Activated CD4-positive, alpha-beta T cell treated with anti-CD3 and anti-CD28 coated beads, Interleukin-2, amount 10 ng/mL, durations not matched to agents 7 days and 5 days (primary cell): ENCODE measurements at regions not wholly inside any gene's neighbourhood (a gene's known extent, or its start where the extent isn't known, plus 50 kb on each side); places are given as distances from the start of the nearest gene placed in this dataset.
"Not testable (repeated sequence)": the region's sequence is repeated elsewhere in the genome, so short reads cannot be mapped to it uniquely, and the experiment has no call there.

Experiments
- CTCF ChIA-PET: fragments of 350-600 bp; sonication (Branson Sonifier 250); formaldehyde crosslinking; loops from one replicate; lab custom pipeline; 2021; ENCODE audit warnings: antibody characterized with exemption; lab: Charles Lee
- POLR2A ChIA-PET: fragments of 350-600 bp; sonication (Branson Sonifier 250); formaldehyde crosslinking; loops from one replicate; lab custom pipeline; 2021; ENCODE audit warnings: antibody characterized with exemption; lab: Charles Lee
- DNase-seq: peaks from one replicate; pipeline ENCODE4 v3.0.0-alpha.2; 2020
- H3K27ac Mint-ChIP-seq: one replicate; pipeline ENCODE4 v1.8.0; 2021; ENCODE audit warnings: mild to moderate bottlenecking, moderate library complexity, mixed read lengths
- H3K27me3 Mint-ChIP-seq: one replicate; pipeline ENCODE4 v1.8.0; 2021; ENCODE audit warnings: mixed read lengths
- H3K36me3 Mint-ChIP-seq: one replicate; pipeline ENCODE4 v1.8.0; 2021; ENCODE audit warnings: low read depth, mixed read lengths
- H3K4me1 Mint-ChIP-seq: one replicate; pipeline ENCODE4 v1.8.0; 2021; ENCODE audit warnings: mixed read lengths
- H3K4me3 Mint-ChIP-seq: one replicate; pipeline ENCODE4 v1.8.0; 2021; ENCODE audit warnings: mild to moderate bottlenecking, moderate library complexity, mixed read lengths
- H3K9me3 Mint-ChIP-seq: one replicate; pipeline ENCODE4 v1.8.0; 2021; ENCODE audit warnings: mixed read lengths

DNA sequence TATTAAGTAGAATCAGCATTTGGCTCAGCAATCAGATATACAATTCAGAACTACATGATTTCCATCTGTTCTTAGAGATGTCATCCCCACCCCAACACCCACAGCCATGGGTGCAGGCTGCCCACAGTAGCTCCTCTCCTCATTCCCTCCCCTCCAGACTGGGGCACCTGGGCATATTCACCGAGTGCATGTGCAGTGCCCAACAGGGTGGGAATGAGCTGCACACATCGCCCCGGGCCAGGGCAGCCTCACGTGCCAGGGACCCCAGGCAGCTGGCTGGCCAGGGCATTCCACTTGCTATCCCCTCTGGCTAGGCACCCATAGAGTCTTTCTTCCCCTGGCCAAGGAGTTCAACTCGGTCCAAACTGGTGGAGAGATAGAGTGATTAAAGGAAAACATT, 461.9 kb upstream of the NUDT12 start:
- CTCF ChIA-PET, result no interaction called here
- H3K4me3 Mint-ChIP-seq, result no peak overlapping the region
- no peaks in the 10 kb centered on the region for H3K4me1 Mint-ChIP-seq
- POLR2A ChIA-PET, result no interaction called here
- no peaks in the 10 kb centered on the region for H3K36me3 Mint-ChIP-seq
- H3K27ac Mint-ChIP-seq, result no peak overlapping the region
- DNase-seq, result no peak
- H3K27me3 Mint-ChIP-seq, result no peaks in the 10 kb centered on the region
- peaks cover 8% of the 10 kb centered on the region for H3K9me3 Mint-ChIP-seq

DNA sequence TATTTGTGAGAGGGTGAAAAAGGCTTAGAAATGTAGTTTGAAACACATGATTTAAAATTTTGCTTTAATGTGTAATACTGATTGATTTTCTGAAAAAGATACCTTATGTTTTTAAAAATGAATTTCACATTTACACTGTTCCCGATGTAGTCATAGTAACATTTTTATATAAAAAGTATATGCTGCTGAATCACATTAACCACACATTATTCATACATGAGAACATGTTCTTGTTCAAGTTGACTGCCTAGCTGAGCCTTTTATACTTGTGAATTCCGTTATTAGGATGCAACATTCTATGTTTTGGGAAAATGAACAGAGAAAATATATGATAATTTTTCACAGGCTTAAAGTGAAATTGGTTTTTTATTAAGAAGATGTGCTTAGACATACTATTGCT, 461.1 kb upstream of the NUDT12 start:
- CTCF ChIA-PET, result no interaction called here
- Mint-ChIP-seq H3K4me1 (no peaks in the 10 kb centered on the region), H3K27me3 (no peaks in the 10 kb centered on the region), H3K27ac (no peak overlapping the region), H3K4me3 (no peak overlapping the region), H3K36me3 (no peaks in the 10 kb centered on the region), H3K9me3 (peaks cover 11% of the 10 kb centered on the region)
- POLR2A ChIA-PET, result no interaction called here
- no peak for DNase-seq

- Mint-ChIP-seq H3K4me1 (no peaks in the 10 kb centered on the region), H3K36me3 (no peaks in the 10 kb centered on the region), H3K9me3 (peaks cover 14% of the 10 kb centered on the region), H3K4me3 (no peak overlapping the region), H3K27ac (no peak overlapping the region), H3K27me3 (no peaks in the 10 kb centered on the region)
- ChIA-PET POLR2A (no interaction called here), CTCF (no interaction called here)
- no peak for DNase-seq
Observed at GRCh38 chr5:104019956-104020355, 457.4 kb upstream of the NUDT12 start.

DNA sequence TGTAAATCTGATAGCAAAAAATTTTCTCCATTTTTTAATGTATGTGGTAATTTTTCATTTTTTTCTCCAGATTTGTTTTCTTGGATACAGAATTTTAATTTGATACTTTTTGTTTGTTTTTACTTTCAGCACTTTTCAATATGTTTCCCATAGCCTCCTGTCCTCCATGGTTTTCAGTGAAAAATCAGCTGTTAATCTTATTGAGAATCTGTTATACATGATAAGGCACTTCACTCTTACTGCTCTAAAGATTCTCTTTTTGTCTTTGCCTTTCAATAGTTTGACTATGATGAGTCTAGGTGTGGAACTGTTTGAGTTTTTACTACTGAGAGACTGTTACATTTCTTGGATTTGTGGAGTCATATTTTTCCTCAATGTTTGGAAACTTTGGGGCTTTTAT, 455.7 kb upstream of the NUDT12 start:
- DNase-seq, result no peak
- no peak overlapping the region for H3K4me3 Mint-ChIP-seq
- no peaks in the 10 kb centered on the region for H3K36me3 Mint-ChIP-seq
- no peak overlapping the region for H3K27ac Mint-ChIP-seq
- H3K27me3 Mint-ChIP-seq, result no peaks in the 10 kb centered on the region
- no peaks in the 10 kb centered on the region for H3K4me1 Mint-ChIP-seq
- ChIA-PET CTCF (no interaction called here), POLR2A (no interaction called here)
- H3K9me3 Mint-ChIP-seq, result peaks cover 16% of the 10 kb centered on the region

- Mint-ChIP-seq H3K4me3 (no peak overlapping the region), H3K36me3 (no peaks in the 10 kb centered on the region), H3K4me1 (no peaks in the 10 kb centered on the region), H3K27me3 (no peaks in the 10 kb centered on the region), H3K9me3 (peaks cover 16% of the 10 kb centered on the region), H3K27ac (no peak overlapping the region)
- DNase-seq, result no peak
- POLR2A ChIA-PET, result no interaction called here
- CTCF ChIA-PET, result no interaction called here
Observed at GRCh38 chr5:104016646-104017045, 454.1 kb upstream of the NUDT12 start.

DNA sequence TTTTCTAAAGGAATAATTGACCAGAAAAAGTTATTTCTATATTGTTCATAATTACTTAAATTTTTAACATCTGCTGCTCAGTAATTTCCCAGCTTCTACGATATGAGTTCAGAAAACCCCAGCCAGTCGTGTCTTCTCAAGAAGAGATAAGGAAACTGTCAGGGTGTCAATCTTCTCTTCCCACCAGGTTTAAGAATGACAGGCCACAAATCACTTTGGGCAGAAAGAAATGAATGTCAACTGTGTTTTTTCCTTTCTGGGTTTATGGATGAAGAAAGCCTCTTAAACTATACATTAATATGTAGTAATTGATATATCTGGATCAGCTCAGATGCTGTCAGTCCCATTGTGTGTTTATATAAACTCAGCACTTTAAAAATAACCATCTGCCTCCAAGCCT, 453.2 kb upstream of the NUDT12 start:
- ChIA-PET CTCF (no interaction called here), POLR2A (no interaction called here)
- H3K9me3 Mint-ChIP-seq, result peaks cover 12% of the 10 kb centered on the region
- H3K27ac Mint-ChIP-seq, result no peak overlapping the region
- no peak overlapping the region for H3K4me3 Mint-ChIP-seq
- H3K27me3 Mint-ChIP-seq, result no peaks in the 10 kb centered on the region
- no peak for DNase-seq
- H3K4me1 Mint-ChIP-seq, result no peaks in the 10 kb centered on the region
- H3K36me3 Mint-ChIP-seq, result no peaks in the 10 kb centered on the region

DNA sequence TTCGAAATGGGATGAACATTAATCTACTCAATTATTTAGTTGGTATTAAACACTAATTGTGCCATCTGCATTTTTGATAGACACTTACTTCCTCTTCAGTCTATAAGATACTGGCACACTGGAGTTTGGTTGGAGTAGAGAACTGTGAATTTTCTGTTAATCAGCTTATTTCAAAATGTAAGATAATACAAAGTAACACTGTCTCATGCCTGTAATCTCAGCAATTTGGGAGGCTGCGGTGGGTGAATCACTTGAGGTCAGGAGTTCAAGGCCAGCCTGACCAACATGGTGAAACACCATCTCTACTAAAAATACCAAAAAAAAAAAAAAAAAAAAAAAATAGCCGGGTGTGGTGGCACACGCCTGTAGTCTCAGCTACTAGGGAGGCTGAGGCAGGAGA, 440.2 kb upstream of the NUDT12 start:
- H3K27ac Mint-ChIP-seq, H3K9me3 Mint-ChIP-seq, DNase-seq, POLR2A ChIA-PET, CTCF ChIA-PET, H3K4me3 Mint-ChIP-seq, H3K36me3 Mint-ChIP-seq, H3K27me3 Mint-ChIP-seq, H3K4me1 Mint-ChIP-seq: not testable (repeated sequence)

- H3K27ac Mint-ChIP-seq, result no peak overlapping the region
- ChIA-PET CTCF (no interaction called here), POLR2A (no interaction called here)
- no peak overlapping the region for H3K4me3 Mint-ChIP-seq
- no peaks in the 10 kb centered on the region for H3K27me3 Mint-ChIP-seq
- peaks cover 11% of the 10 kb centered on the region for H3K9me3 Mint-ChIP-seq
- no peaks in the 10 kb centered on the region for H3K4me1 Mint-ChIP-seq
- no peak for DNase-seq
- H3K36me3 Mint-ChIP-seq, result no peaks in the 10 kb centered on the region
Observed at GRCh38 chr5:104001136-104001535, 438.5 kb upstream of the NUDT12 start.

GRCh38 chr5:103993031-103993430, 430.4 kb upstream of the NUDT12 start:
- Mint-ChIP-seq H3K9me3 (peaks cover 3% of the 10 kb centered on the region), H3K27ac (no peak overlapping the region), H3K4me3 (no peak overlapping the region), H3K4me1 (no peaks in the 10 kb centered on the region), H3K36me3 (no peaks in the 10 kb centered on the region), H3K27me3 (no peaks in the 10 kb centered on the region)
- ChIA-PET CTCF (no interaction called here), POLR2A (no interaction called here)
- DNase-seq, result no peak

DNA sequence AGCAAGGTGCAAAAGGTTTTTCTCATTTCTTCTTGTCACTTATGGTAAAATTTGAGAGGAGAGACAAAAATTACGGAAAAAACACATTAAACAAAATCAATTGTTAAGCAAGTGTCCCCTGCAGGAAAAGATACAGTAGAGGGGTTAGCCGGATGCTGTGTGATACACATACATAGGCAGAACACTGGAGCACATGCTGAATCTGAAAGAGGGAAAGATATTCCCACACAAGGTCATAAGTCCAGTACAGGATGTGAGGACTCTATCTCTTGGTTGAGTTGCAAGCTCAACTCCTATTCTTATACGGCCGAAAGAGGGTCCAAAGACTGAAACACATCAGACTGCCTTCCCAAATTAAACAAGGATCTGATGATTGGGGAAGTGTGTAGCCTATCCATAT, 427.5 kb upstream of the NUDT12 start:
- Mint-ChIP-seq H3K4me3 (no peak overlapping the region), H3K36me3 (no peaks in the 10 kb centered on the region), H3K27me3 (no peaks in the 10 kb centered on the region), H3K9me3 (peaks cover 6% of the 10 kb centered on the region), H3K27ac (no peak overlapping the region), H3K4me1 (no peaks in the 10 kb centered on the region)
- POLR2A ChIA-PET, result no interaction called here
- no peak for DNase-seq
- CTCF ChIA-PET, result no interaction called here

DNA sequence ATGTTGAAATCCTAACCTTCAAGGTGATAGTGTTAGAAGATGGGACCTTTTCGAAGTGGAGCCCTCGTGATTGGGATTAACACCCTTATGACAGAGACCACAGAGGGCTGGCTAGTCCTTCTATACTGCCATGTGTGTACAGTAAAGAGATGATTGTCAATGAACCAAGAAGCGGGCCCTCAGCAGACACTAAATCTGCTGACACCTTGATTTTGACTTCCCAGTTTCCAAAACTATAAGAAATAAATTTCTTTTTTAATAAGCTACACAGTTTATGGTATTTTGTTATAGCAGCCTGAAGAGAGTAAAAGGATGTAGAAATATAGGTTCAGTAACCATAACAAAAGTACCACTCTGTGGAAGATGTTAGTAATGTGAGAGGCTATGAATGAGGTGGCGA, 419.0 kb upstream of the NUDT12 start:
- no peaks in the 10 kb centered on the region for H3K27me3 Mint-ChIP-seq
- no peaks in the 10 kb centered on the region for H3K36me3 Mint-ChIP-seq

GRCh38 chr5:103973669-103974068, 411.1 kb upstream of the NUDT12 start:
- H3K36me3 Mint-ChIP-seq, result no peaks in the 10 kb centered on the region
- H3K4me1 Mint-ChIP-seq, result no peaks in the 10 kb centered on the region
- ChIA-PET CTCF (no interaction called here), POLR2A (no interaction called here)
- no peaks in the 10 kb centered on the region for H3K27me3 Mint-ChIP-seq
- H3K4me3 Mint-ChIP-seq, result no peak overlapping the region
- DNase-seq, result no peak
- peaks cover 17% of the 10 kb centered on the region for H3K9me3 Mint-ChIP-seq
- H3K27ac Mint-ChIP-seq, result no peak overlapping the region

More for the DNA sequence above, 419.0 kb upstream of the NUDT12 start:
- ChIA-PET CTCF (no interaction called here), POLR2A (no interaction called here)
- Mint-ChIP-seq H3K9me3 (peaks cover 6% of the 10 kb centered on the region), H3K4me3 (no peak overlapping the region), H3K4me1 (no peaks in the 10 kb centered on the region), H3K27ac (no peak overlapping the region)
- no peak for DNase-seq

GRCh38 chr5:103966295-103966694, 403.7 kb upstream of the NUDT12 start:
- POLR2A ChIA-PET, CTCF ChIA-PET, H3K4me3 Mint-ChIP-seq, DNase-seq, H3K27ac Mint-ChIP-seq, H3K27me3 Mint-ChIP-seq, H3K4me1 Mint-ChIP-seq, H3K36me3 Mint-ChIP-seq: not testable (repeated sequence)
- peaks cover 16% of the 10 kb centered on the region for H3K9me3 Mint-ChIP-seq

DNA sequence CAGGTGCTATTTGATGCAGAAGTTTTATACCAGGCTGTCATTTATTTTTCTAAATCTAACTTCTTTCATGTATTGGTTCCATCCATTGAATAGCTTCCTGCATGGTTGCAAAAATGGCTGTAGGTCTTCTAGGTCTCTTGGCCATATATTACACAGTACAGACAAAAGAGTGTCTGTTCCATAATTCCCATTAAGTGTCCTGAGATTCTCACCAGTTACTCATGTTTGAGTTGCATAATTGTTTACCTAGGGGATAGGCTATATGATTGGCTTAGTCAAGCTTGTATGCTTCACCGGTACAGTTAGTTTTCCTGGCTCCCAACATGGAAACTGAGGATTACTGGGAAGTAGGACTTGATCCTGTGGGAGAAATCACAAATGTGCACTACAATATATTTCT, 399.4 kb upstream of the NUDT12 start:
- H3K36me3 Mint-ChIP-seq, result no peaks in the 10 kb centered on the region
- no peak overlapping the region for H3K4me3 Mint-ChIP-seq

More for the DNA sequence above, 399.4 kb upstream of the NUDT12 start:
- ChIA-PET POLR2A (no interaction called here), CTCF (no interaction called here)
- Mint-ChIP-seq H3K27ac (no peak overlapping the region), H3K4me1 (no peaks in the 10 kb centered on the region), H3K27me3 (no peaks in the 10 kb centered on the region), H3K9me3 (peaks cover 10% of the 10 kb centered on the region)
- no peak for DNase-seq
